ENCODE measurements at regions not wholly inside any gene's neighbourhood (a gene's known extent, or its start where the extent isn't known, plus 50 kb on each side); places are given as distances from the start of the nearest gene placed in this dataset.

- no peak for FAIRE-seq
Observed at GRCh38 chr4:175951794-175952193, 113.8 kb upstream of the WDR17 start.

GRCh38 chr4:175953116-175953515, 112.5 kb upstream of the WDR17 start:
- FAIRE-seq = no peak

GRCh38 chr4:175953960-175954521, 111.6 kb upstream of the WDR17 start:
- no peak for FAIRE-seq

GRCh38 chr4:175954685-175955084, 111.0 kb upstream of the WDR17 start:
- no peak for FAIRE-seq

- FAIRE-seq = no peak
Observed at GRCh38 chr4:175961604-175962003, 104.0 kb upstream of the WDR17 start.

GRCh38 chr4:175970072-175970471, 95.6 kb upstream of the WDR17 start:
- FAIRE-seq = no peak

GRCh38 chr4:175970724-175971123, 94.9 kb upstream of the WDR17 start:
- FAIRE-seq = no peak

- no peak for FAIRE-seq
Observed at GRCh38 chr4:175971388-175972179, 94.1 kb upstream of the WDR17 start.

GRCh38 chr4:175973027-175973923, 92.4 kb upstream of the WDR17 start:
- no peak for FAIRE-seq

- no peak for FAIRE-seq
Observed at GRCh38 chr4:175983636-175984035, 82.0 kb upstream of the WDR17 start.

GRCh38 chr4:175986668-175987067, 79.0 kb upstream of the WDR17 start:
- FAIRE-seq = no peak

- FAIRE-seq = no peak
Observed at GRCh38 chr4:175988511-175988910, 77.1 kb upstream of the WDR17 start.

GRCh38 chr4:175996206-175996605, 69.4 kb upstream of the WDR17 start:
- FAIRE-seq = no peak

- FAIRE-seq = no peak
Observed at GRCh38 chr4:175997291-175997690, 68.3 kb upstream of the WDR17 start.

GRCh38 chr4:175998782-175999181, 66.9 kb upstream of the WDR17 start:
- no peak for FAIRE-seq

- no peak for FAIRE-seq
Observed at GRCh38 chr4:175999944-176000343, 65.7 kb upstream of the WDR17 start.

- FAIRE-seq = no peak
Observed at GRCh38 chr4:176001151-176002006, 64.3 kb upstream of the WDR17 start.

- FAIRE-seq = no peak
Observed at GRCh38 chr4:176002007-176002613, 63.5 kb upstream of the WDR17 start.

- FAIRE-seq = no peak
Observed at GRCh38 chr4:176005766-176006165, 59.9 kb upstream of the WDR17 start.

GRCh38 chr4:176009254-176009653, 56.4 kb upstream of the WDR17 start:
- no peak for FAIRE-seq

GRCh38 chr4:176011529-176011928, 54.1 kb upstream of the WDR17 start:
- no peak for FAIRE-seq
